Ovary (tissue), 7 donors: ENCODE measurements at regions not wholly inside any gene's neighbourhood (a gene's known extent, or its start where the extent isn't known, plus 50 kb on each side); places are given as distances from the start of the nearest gene placed in this dataset.

ENCODE experiments used
- DNase-seq, 5 donors: peaks; one replicate each; pipeline ENCODE4 v3.0.0-alpha.2; 2019 to 2020
- H3K27ac ChIP-seq, 2 donors: fragments of 200-600 bp; one replicate each; pipeline versions ENCODE4 v1.5.1 to v1.8.0; 2019 to 2022
- H3K27me3 ChIP-seq: fragments of 200-600 bp; one replicate; pipeline ENCODE4 v1.8.0; 2022
- H3K36me3 ChIP-seq: fragments of 200-600 bp; sonication (generic); one replicate; pipeline ENCODE4 v1.5.1; 2019
- H3K4me1 ChIP-seq: one replicate; pipeline ENCODE4 v1.8.1; 2013; ENCODE audit warnings: mild to moderate bottlenecking, moderate library complexity; ENCODE audit not compliant: insufficient read depth
- H3K4me3 ChIP-seq: fragments of 200-600 bp; sonication (generic); one replicate; pipeline ENCODE4 v1.5.1; 2017
- H3K9me3 ChIP-seq, 2 donors: fragments of 200-600 bp in 1 of 2; sonication (generic) in 1 of 2; one replicate each; pipeline versions ENCODE4 v1.5.1 to v1.8.1; 2013 to 2019; ENCODE audit warnings: mild to moderate bottlenecking in 1 of 2, moderate library complexity in 1 of 2
- CTCF ChIP-seq, 3 donors: fragments of 450-650 bp in 2 of 3; fragments of 200-600 bp in 1 of 3; IDR thresholded peaks; one replicate each; pipeline versions ENCODE4 v1.5.1 to v1.8.0; 2016 to 2022; ENCODE audit warnings: antibody characterized with exemption in 3 of 3, mild to moderate bottlenecking in 1 of 3
- EP300 ChIP-seq: sonication (generic); formaldehyde crosslinking; IDR thresholded peaks from one replicate; pipeline ENCODE4 v1.6.1; 2017; ENCODE audit warnings: antibody characterized with exemption
- POLR2A ChIP-seq: fragments of 450-650 bp; IDR thresholded peaks from one replicate; pipeline ENCODE4 v1.6.1; 2017; ENCODE audit warnings: antibody characterized with exemption, mild to moderate bottlenecking, moderate library complexity
- WGBS, 3 donors: extraction: QIAGEN DNeasy Blood & Tissue Kit in 1 of 3; methylation state at CpG; one replicate each; pipeline versions ENCODE4 v1.1.5 to v1.1.7; 2013 to 2017; 5-methylcytosine and 5-hydroxymethylcytosine counted together
- intact Hi-C, 4 donors: fragments of 100-400 bp; cut with DNase I; formaldehyde crosslinking; loops; one replicate each; pipeline versions ENCODE4 v1.11.0 to v1.15.1; 2022 to 2023
- donor health status: DM: no; HTN: no; CAD: no; lungs with moderate emphysema.
- donor health status: DM: no; HTN: no; CAD: no.
- donor health status: Bipolar disorder and iron deficiency.
- donor health status: DM: no; HTN: no; CAD: no.
- donor health status: DM: yes; HTN: yes; CAD: no.

DNA sequence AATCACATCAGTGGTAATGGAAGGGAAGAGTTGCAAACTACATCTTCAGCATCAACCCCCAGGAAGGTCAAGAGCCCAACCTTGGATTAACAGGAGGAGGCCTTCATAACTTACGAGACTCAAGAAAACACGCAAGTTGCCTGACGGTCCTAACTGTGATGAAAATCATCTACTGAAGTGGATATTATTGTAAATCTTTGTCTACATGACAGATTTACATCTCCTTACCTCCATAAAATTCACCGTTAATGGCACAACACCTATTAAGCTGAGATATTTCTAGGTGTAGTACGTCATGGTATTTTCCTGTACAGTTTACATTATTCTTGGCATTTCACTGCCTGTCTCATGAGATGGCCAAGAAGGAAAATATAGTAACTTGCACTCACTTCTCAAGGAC lies 332.0 kb downstream of the NSUN3 start:
- Histone ChIP-seq H3K4me1 (no peaks in the 10 kb centered on the region), H3K27me3 (no peaks in the 10 kb centered on the region), H3K27ac (no peak overlapping the region), H3K4me3 (no peak overlapping the region), H3K9me3 (no peaks in the 10 kb centered on the region), H3K36me3 (no peaks in the 10 kb centered on the region)
- 79 to 87% (median 82%) methylated on average over 5 of the region's 5 CpGs for WGBS, 3 donors
- DNase-seq, result no peak
- TF ChIP-seq POLR2A (no peak), CTCF (IDR thresholded peaks at IDR 0.05) (no peak), EP300 (no peak)
- intact Hi-C loops, result loop anchor here in 1 of 4 donors (10.0 kb wide), 1 partner anchor 50 kb away; no protein-coding TSS in a partner anchor

DNA sequence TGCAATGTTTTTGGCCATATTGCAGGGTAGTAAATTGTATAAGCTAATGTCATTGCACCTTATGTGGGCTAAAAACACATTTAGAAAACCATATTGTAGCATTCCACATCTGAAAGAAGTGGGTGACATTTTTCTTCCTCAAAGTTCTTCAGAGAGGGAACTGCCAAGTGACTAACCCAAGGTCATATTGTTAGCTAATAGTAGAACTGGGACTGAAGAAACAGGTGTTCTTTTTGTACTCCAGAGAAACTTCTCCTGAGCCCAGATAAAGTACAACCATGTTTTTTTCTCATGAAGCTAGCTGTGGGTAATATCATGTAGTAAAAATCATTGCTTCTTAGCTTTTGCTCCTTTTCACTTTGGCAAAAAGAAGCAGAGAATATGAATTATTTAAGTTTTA lies 333.0 kb downstream of the NSUN3 start:
- intact Hi-C loops, result loop anchor here in 1 of 4 donors (10.0 kb wide), 1 partner anchor 51 kb away; no protein-coding TSS in a partner anchor
- no peak overlapping the region for H3K4me3 ChIP-seq
- TF ChIP-seq CTCF (IDR thresholded peaks at IDR 0.05) (no peak), EP300 (no peak), POLR2A (no peak)
- no peaks in the 10 kb centered on the region for H3K36me3 ChIP-seq
- no peak overlapping the region for H3K27ac ChIP-seq
- H3K4me1 ChIP-seq, result no peaks in the 10 kb centered on the region
- no peaks in the 10 kb centered on the region for H3K9me3 ChIP-seq
- no peaks in the 10 kb centered on the region for H3K27me3 ChIP-seq
- no peak for DNase-seq

GRCh38 chr3:94398036-94398435 lies 335.2 kb downstream of the NSUN3 start:
- WGBS, 3 donors, result 59 to 70% (median 60%) methylated on average over 1 of the region's 1 CpG
- H3K36me3 ChIP-seq, result no peaks in the 10 kb centered on the region
- H3K9me3 ChIP-seq, result no peaks in the 10 kb centered on the region
- no peaks in the 10 kb centered on the region for H3K27me3 ChIP-seq
- no peak overlapping the region for H3K27ac ChIP-seq
- no peak for DNase-seq
- TF ChIP-seq EP300, result no peak
- TF ChIP-seq POLR2A, result no peak
- TF ChIP-seq CTCF (IDR thresholded peaks at IDR 0.05), result no peak
- intact Hi-C loops, result loop anchor here in 1 of 4 donors (10.0 kb wide), 1 partner anchor 53 kb away; no protein-coding TSS in a partner anchor
- H3K4me3 ChIP-seq, result no peak overlapping the region
- no peaks in the 10 kb centered on the region for H3K4me1 ChIP-seq

- H3K9me3 ChIP-seq, result no peaks in the 10 kb centered on the region
- H3K4me1 ChIP-seq, result no peaks in the 10 kb centered on the region
- intact Hi-C loops, result no loop called here
- H3K36me3 ChIP-seq, result no peaks in the 10 kb centered on the region
- no peak overlapping the region for H3K4me3 ChIP-seq
- DNase-seq, result no peak
- TF ChIP-seq POLR2A (no peak), CTCF (IDR thresholded peaks at IDR 0.05) (no peak), EP300 (no peak)
- no peaks in the 10 kb centered on the region for H3K27me3 ChIP-seq
- no peak overlapping the region for H3K27ac ChIP-seq
Observed at GRCh38 chr3:94401466-94401865, 338.6 kb downstream of the NSUN3 start.

GRCh38 chr3:94402126-94402525 lies 339.3 kb downstream of the NSUN3 start:
- Histone ChIP-seq H3K4me1 (no peaks in the 10 kb centered on the region), H3K36me3 (no peaks in the 10 kb centered on the region), H3K27ac (no peak overlapping the region), H3K4me3 (no peak overlapping the region), H3K27me3 (no peaks in the 10 kb centered on the region), H3K9me3 (no peaks in the 10 kb centered on the region)
- WGBS, 3 donors, result 79 to 91% (median 81%) methylated on average over 1 of the region's 1 CpG
- no peak for TF ChIP-seq CTCF (IDR thresholded peaks at IDR 0.05)
- no peak for TF ChIP-seq EP300
- TF ChIP-seq POLR2A, result no peak
- no peak for DNase-seq
- intact Hi-C loops, result no loop called here
